IPS-NIHi7 (cell line): ENCODE measurements at regions not wholly inside any gene's neighbourhood (a gene's known extent, or its start where the extent isn't known, plus 50 kb on each side); places are given as distances from the start of the nearest gene placed in this dataset.

Experiments used
- DNase-seq: peaks from one replicate; pipeline ENCODE4 v3.0.0; 2012; ENCODE audit warnings: mixed read lengths; ENCODE audit errors: extremely low spot score

DNA sequence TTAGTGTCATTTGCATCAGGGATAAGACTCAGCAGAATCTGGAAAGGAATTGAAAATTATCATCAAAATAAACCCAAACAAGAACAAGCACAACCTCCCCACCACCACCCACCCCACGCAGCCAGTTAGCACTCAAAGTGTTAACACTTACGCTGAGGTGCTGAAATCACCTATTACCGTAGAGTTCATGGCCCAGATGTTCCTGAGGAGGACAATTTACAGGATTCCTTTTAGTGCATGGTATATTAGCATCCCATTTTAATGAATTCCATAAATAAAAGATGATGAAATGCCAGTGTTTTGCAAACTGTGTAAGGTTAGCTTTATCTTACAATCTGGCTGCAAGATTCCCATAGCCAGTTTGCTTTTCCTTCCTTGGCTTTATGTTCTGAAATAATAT lies 359.3 kb upstream of the SOX11 start:
- DNase-seq, result no peak

DNA sequence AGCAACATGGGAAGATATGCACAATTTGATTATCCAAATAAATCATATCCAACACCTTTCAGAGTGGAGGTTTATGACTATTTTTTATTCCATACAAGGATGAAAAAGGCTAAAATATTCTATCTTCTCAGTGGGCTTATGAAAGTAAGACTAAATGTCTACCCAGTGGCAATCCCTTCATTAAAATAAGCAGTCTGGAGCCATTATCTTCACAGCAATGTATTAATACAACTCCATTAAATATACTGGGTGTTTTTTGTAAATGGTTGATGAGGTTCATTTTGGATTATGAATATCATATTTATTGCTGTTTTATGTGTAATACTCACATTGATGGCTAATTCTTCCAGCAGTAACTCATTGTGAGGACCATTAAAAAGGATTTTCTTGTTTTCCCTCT lies 352.7 kb upstream of the SOX11 start:
- DNase-seq, result no peak

DNA sequence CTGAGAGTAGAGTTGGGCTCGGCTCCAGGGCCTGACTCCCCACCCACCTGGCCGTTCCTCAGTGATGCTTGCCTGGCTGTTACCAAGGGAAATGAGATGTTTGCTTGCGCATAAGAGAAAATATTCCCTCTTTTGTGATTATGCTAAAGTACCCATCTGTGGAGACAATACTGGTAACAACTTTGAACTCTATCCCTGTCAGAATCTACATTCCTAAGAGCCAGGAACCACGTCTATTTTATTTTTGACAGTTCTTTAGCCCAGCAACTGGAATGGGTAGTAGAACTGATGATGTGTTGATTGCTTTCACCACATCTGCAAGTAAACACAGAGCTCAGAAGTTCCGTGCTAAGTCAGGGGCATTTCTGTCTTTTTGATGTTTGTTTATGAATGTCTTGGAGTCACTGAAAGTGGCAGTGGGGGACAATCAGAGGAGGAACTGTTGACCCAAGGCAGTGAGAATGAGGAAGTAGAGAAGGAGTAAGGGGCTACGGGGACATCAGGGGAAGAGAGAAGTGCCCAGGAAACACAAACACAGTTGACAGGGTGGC lies 348.3 kb upstream of the SOX11 start:
- DNase-seq, result no peak

DNA sequence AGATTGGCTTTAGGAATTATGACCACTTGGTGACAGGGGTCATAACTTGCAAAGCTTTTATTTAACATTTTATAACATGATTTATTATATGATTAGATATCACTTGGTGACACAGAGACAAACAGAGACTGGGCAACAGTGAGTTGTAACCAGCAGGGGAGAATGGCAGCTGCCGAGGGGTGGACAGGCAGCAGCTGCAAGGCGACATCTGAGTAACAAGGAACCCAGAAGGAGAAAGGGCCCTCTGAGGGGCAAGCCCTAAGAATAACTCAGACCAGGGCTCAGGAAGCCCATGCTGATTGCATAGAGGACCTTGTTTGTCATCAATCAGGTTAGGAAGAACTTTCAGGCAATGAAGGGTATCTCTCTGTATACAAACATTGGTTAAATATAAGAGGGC lies 339.9 kb upstream of the SOX11 start:
- no peak for DNase-seq

DNA sequence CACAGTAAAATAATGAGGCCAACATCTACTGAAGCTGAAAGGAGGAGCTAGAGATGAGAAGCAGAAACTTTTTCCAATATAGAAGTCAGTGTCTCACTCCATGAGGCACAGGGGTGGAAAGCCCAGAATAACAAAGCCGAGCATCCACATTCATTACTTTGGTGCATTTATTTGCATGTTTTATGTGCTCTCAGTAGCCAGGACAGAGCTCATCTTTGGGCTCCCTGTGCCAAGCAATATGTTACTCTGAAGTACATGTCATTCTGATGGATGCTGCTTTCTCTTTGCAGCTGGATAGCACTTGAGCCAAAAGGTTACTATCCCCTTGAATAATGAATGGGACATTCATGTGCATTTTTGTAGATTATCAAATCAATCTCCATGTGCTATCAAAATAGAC lies 338.6 kb upstream of the SOX11 start:
- no peak for DNase-seq

DNA sequence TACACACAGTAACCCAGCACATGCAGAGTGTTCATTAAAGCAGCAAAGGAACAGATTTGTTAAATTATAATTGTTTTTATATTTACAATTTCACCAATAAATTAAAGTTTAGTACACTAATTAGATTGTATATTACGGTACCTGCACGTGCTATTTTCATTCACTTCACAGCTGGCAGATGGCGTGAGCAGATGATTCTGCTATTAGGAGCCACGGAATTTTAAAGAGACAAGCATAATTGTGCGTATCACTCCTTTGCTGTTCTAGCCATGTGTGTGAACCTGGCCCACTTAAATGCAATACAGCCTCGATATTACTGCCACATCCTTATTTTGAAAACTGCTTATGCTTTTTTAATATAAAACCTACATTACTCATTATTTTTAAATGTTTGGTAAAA lies 332.8 kb upstream of the SOX11 start:
- DNase-seq, result no peak

DNA sequence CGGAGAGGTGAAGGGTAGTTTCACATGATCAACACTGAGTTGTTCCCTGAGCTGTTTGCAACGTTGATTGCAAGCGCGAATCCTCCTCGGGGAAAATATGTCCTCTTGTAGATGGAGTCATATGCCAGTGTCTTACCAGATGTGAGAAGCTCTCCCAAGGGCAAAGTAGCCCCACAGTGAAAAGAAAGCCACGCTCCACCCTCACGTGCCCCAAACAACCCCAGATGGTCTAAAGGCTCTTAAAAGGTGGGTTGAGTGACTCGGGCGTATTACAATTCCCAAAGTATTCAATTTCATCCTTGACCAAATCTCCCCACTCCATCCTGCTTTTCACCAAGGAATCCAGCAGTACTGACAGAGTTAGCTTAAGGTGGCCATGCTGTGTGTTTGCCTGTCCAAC lies 332.1 kb upstream of the SOX11 start:
- no peak for DNase-seq

DNA sequence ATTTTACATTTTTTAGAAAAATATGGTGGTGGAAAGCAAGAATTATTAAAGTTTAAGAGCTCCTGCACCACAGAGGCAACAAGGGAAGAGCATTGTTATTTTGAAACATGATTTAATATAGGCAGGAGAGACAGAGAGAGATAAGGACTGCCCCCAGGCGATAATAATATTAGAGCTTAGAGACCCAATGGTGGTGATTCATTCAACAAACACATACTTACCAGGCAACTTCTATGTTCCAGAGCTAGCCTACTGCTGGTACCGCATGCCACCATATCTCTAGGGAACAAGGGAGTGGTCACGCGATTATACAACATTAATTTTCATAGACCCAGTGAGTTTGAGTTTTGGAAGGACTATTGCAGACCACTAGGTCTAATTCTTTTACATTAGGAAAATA lies 327.8 kb upstream of the SOX11 start:
- DNase-seq, result no peak

DNA sequence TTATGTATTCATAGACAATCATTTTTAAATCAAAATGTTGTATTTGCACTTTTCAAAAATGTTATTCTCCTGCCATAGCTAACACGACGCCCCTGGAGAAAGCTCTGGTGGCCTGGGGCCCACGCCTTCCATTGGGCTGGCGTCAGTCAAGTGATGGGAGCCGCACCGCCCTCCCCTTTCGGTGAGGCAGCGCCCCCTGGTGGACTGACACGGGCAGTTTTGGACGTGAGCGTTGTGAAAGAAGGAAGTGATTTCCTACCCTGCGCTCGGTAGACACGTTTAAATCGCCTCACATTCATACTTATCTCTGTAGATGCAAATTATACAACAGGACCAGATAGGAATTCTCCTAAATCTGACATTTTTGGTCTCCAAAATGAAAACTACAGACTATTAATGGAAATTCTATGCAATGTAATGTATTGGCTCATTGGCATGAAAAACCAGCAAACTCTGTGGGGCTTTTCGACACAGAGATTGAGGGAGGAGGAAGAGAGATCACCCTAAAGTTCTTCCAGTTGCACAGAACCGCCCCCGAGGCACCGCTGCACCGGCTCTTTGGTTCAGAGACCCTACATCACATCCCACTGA lies 326.2 kb upstream of the SOX11 start:
- peak; percentile 78 for DNase-seq

DNA sequence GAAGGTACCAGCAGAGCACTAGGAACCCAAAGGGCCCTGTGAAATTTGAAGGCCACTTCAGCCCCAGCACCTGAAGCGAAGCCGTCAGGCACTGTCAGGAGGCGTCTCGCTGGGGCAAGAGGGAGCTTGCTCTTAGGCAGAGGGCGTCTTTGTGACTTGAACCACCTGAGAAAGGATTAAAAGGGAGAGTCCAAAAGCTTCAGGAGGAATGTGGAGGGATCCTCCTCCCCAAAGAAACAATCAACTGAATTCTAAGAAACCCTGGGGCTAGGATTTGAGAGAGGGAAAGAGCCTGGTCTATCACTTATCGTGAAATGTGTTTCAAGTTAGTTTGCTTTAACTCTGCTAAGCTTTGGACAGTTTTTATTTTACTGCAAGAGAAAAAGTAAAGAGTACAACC lies 324.9 kb upstream of the SOX11 start:
- no peak for DNase-seq

DNA sequence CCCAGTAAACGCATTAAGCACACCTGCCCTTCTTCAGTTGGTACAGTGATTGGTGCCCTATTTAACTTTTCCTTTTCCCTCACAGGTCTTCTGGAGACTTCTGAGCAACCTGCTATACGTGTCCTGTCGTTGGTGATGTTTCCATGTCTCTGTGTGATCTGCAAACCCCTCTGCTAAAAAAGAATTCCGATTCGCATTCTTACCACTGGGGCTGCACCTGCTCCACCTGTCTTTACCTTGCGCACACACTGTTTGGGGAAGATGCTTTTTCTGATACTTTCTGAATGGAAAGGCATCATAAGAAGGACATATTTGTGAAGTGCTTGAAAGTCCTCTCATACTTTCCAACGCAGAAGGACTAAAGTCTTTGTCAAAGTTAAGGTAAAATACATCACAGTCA lies 323.9 kb upstream of the SOX11 start:
- no peak for DNase-seq

DNA sequence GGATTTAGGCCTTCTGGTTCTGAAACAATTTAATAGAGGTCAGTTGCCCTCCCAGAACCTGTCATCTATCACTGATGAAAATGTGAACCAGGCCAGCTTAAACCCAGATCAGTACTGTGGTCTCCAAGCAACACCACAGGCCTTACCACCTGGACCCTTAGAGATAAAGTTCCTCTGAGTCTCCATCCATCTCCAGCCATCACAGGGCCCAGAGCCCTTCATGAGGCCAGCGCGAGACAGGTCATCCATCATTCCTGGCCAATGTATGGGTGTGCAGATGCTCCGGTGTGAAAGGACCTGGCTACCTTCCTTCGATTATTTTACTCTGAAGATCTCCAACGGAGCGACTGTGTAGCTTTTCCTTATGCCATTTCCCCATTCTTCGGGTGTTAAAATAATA lies 322.7 kb upstream of the SOX11 start:
- DNase-seq, result no peak

DNA sequence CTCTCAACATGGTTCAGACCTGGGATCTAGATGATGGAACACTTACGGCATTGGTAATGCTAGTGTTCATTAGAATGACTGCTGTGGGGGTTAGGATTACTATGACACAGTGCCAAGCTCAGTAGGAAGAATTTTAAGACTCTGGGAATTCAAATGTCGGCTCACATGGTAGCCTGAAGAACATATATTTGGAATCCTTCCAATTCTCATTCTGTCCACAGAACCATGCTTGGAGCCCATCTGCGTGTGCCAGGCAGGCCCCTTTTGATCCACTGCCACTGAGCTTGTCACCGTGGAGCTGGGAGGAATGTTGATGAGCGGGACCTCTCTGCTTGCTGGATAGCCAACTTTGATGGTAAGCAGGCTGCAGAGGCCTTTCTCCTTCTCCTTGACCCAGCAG lies 322.0 kb upstream of the SOX11 start:
- DNase-seq, result no peak

DNA sequence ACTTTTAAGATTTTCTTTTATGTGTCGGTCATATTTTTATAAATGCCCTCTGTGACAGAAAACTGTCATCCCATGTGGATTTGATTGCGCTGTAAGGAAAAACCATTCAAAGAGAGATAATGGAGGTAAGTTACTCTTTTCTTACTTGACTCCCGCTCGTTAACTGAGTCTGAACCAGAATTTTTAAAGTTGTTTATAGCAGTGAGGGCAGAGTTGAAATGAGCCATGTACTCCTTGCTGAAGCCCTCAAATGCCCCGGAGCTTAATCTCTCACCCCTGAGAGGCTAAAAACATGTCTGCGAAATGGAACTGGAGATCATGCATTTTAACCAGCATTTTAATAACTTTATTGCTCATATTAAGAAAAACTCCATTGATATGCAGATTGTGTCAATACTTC lies 320.0 kb upstream of the SOX11 start:
- no peak for DNase-seq

DNA sequence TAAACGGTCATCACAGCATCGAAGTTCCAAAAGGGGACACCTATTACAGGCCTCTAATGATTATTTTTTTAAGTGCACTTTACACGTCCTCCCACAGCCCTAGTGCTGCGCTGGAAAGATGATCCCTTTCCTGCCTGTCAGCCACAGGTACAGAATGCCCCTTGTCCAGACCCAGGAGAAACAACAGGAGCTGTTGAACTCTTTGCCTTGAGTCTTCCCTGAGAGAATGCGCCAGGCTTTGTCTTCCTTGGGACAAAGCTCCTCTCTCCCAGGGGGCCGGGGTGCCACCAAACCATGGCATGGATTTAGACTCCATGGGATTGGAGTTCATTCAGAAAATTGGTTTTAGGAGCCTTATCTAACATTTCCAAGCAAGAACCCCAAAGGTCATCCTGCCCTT lies 319.0 kb upstream of the SOX11 start:
- DNase-seq, result peak; percentile 72

DNA sequence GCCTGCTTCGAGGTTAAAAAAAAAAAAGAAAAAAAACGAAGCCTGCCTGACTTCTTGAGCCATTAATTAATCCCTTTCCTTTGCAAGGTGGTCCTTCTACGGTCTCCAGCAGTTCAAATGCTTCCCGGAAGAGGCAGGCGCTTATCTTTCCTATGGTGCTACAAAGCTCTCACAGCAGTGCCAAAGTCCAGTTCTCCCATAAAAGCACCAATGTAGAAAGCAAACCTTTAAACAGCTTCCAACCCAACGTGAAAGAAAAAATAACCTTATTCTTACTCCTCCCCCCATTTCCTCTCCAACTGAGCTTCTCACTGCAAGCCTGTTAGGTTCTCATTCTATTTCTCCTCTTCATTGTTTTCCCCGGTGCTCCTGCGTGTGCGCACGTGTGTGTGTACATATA lies 317.4 kb upstream of the SOX11 start:
- DNase-seq, result no peak

DNA sequence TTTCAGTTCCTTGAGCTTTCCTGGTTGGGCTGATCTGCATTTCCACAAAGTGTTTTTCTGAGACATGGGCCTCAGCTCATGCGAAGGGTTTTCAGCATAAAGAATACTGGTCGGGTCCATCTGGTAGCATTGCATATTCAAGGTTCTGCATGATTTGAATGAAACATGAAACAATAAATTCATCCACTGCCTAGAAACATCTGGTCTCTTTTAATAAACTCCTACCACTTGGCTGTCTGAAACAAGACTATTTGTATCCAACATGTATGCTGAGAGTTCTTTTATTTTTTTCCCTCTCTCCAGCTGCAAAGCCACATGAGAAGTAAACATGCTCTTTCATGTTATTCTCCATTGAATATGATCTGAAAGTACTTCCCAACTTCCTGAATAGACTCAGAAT lies 314.9 kb upstream of the SOX11 start:
- DNase-seq, result no peak

DNA sequence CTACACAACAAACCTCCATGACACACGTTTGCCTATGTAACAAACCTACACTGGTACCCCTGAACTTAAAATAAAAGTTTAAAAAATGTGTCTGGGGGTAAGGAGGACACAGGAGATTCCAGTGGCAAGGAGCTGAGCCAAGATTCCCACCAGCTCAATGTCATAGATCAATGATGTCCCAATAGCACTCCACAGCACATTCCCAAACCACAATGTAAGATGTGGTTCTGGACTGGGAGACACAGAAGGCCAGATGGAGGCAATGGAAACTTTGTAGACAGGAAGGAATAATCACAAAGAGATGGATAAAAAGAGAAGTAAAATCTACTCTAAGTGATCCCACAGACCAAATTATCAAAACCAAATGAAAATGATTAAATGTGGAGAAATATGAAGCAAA lies 312.4 kb upstream of the SOX11 start:
- no peak for DNase-seq

DNA sequence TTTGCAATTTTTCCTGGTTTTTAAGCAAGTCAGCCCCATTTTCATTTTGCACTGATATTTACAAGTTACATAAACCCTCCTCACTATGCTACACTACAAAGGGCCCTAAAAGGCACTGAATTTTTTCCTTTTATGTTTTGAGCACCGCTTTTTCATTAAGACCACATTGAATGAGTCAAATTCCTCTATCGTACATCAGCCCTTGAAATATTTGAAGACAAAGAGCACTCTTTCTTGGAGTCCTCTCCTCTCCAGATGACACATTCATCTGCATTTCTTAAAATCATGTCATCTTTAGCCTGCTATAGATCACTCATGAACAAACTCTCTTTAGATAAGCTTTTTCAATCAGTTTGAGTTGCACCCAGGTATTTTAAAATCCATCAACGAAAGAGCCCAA lies 306.6 kb upstream of the SOX11 start:
- no peak for DNase-seq

DNA sequence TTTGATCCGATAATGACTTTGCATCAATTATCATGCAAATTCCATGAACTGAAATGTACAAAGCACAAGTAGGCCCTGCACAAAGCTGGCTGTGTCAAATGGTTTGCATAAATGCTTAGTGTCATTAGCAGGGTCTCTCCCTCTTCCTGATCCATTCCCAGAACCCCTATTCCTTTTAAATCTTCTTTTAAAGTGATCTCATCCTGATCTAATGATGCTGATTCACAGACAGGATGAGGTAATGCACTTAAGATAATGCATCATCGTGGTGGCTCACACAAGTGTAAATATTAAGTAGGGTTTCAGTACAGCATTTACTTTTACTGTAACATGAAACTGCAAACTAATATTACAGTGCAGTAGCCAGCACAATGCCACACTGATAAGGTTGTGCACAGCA lies 304.8 kb upstream of the SOX11 start:
- no peak for DNase-seq

DNA sequence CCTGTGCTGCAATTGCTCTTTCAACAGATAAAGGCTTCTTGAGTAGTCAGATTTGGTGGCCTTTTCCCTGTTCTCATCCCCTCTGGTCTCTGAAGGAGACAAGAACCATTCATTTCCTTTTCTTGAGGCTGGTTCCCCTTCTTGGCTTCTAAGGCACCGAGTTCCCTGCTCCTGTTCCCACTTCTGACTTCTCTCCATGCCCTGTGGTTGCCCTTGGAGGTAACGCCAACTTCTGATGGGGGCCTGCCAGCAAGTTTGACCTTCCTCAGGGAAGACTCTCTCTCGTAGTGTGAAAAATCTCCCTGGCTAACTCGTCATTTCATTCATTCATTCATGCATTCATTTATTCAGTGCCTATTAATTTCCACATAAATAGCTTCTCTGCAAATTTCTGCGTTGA lies 302.4 kb upstream of the SOX11 start:
- no peak for DNase-seq

DNA sequence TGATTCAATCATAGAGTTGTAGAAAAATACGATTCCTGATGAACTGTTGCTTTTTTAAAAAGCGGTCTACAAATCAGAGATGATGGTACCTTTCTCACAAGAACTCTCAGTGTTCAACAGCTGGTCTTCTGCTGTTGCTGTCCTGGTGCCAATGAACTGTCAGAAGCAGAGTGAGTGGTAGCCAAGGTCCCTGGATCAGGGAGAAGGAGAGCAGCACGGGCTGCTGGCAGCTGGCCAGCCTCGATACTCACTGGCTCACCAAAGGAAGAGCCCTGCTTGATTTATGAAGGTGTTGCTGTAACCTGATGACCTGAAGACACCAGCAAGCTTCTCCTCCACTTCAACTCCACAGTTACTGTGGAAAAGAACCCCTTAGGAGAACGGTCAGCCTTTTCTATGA lies 300.8 kb upstream of the SOX11 start:
- DNase-seq, result no peak

DNA sequence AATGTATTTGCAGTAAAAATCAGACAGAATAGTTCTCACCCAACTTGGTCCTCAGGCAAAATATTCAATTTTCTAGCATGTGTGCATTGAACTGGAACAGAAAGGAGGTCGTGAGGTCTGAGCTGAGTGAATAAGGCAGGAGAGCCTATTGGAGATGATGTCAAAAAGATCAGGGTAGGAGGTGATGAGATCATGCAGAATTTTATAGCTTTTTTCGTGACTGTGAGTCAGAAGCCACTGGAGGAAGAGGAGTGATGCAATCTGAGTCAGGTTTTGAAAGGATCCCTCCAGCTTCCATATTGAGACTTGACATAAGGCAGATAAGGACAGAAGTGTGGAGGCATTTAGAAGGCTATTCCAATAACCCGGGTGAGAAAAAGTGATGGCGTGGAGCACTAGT lies 299.5 kb upstream of the SOX11 start:
- DNase-seq, result no peak

DNA sequence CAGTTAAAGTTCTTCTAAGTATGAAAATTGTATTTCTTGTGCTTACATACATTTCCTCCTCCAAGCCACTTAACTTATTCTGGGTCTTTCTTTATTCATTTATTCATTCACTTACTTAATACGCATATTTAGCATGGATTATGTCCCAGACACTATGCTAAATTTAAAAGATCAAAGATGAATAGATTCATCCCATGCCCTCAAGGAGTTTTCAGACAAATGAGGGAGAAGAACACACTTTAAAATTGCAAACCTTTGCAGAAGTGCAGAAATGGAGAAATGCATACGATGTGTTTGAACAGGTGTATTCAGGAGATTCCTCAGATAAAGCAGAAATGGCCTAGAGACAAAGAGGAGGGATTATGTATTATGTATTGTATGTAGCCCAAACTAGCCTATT lies 298.7 kb upstream of the SOX11 start:
- DNase-seq, result no peak

DNA sequence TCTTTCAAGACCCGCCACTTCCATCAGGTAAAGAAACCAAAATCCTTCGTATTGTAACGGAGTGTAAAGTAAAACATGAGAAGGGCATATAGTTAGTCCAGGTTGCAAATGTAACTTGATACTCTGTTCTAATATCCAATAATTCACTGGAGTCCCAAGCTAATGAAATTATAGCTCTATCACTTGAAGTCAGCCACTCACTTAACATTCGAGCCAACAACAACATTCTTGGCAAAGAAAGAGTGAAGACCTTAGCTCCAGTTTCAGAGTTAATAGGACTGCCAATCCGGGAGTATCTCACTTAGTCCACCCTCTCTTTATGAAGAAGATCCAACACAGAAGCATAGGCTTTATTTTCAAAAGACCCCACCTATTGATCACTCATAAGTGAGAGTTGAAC lies 298.0 kb upstream of the SOX11 start:
- no peak for DNase-seq
